ENCODE measurements at regions not wholly inside any gene's neighbourhood (a gene's known extent, or its start where the extent isn't known, plus 50 kb on each side); places are given as distances from the start of the nearest gene placed in this dataset.

GRCh38 chr2:128380061-128380889, 61.6 kb upstream of the HS6ST1 start:
- no peak for DNase-seq (ENCODE audit: low spot score)

- DNase-seq (ENCODE audit: low spot score), result no peak
These were observed 62.6 kb upstream of the HS6ST1 start for GRCh38 chr2:128380961-128381938.

GRCh38 chr2:128384446-128384845, 65.8 kb upstream of the HS6ST1 start:
- no peak for DNase-seq (ENCODE audit: low spot score)

- DNase-seq (ENCODE audit: low spot score), result no peak
These were observed 66.3 kb upstream of the HS6ST1 start for GRCh38 chr2:128384956-128385355.

- DNase-seq (ENCODE audit: low spot score), result no peak
These were observed 66.7 kb upstream of the HS6ST1 start for GRCh38 chr2:128385365-128385764.

GRCh38 chr2:128386066-128386465, 67.4 kb upstream of the HS6ST1 start:
- no peak for DNase-seq (ENCODE audit: low spot score)

- DNase-seq (ENCODE audit: low spot score), result no peak
These were observed 69.9 kb upstream of the HS6ST1 start for GRCh38 chr2:128388499-128388941.

GRCh38 chr2:128389388-128390086, 70.9 kb upstream of the HS6ST1 start:
- DNase-seq (ENCODE audit: low spot score), result no peak

GRCh38 chr2:128390256-128390990, 71.8 kb upstream of the HS6ST1 start:
- DNase-seq (ENCODE audit: low spot score), result no peak

GRCh38 chr2:128390991-128391630, 72.4 kb upstream of the HS6ST1 start:
- no peak for DNase-seq (ENCODE audit: low spot score)

GRCh38 chr2:128391679-128392078, 73.0 kb upstream of the HS6ST1 start:
- no peak for DNase-seq (ENCODE audit: low spot score)

GRCh38 chr2:128392207-128392606, 73.5 kb upstream of the HS6ST1 start:
- no peak for DNase-seq (ENCODE audit: low spot score)

GRCh38 chr2:128394007-128394730, 75.5 kb upstream of the HS6ST1 start:
- DNase-seq (ENCODE audit: low spot score), result no peak

- DNase-seq (ENCODE audit: low spot score), result no peak
These were observed 76.5 kb upstream of the HS6ST1 start for GRCh38 chr2:128395196-128395595.

- no peak for DNase-seq (ENCODE audit: low spot score)
These were observed 77.2 kb upstream of the HS6ST1 start for GRCh38 chr2:128395640-128396499.

GRCh38 chr2:128396500-128396891, 77.8 kb upstream of the HS6ST1 start:
- no peak for DNase-seq (ENCODE audit: low spot score)

- DNase-seq (ENCODE audit: low spot score), result no peak
These were observed 78.3 kb upstream of the HS6ST1 start for GRCh38 chr2:128396946-128397345.

GRCh38 chr2:128399256-128399655, 80.6 kb upstream of the HS6ST1 start:
- no peak for DNase-seq (ENCODE audit: low spot score)

GRCh38 chr2:128399690-128400291, 81.1 kb upstream of the HS6ST1 start:
- DNase-seq (ENCODE audit: low spot score), result no peak
